Panc1 (cell line): ENCODE measurements at regions not wholly inside any gene's neighbourhood (a gene's known extent, or its start where the extent isn't known, plus 50 kb on each side); places are given as distances from the start of the nearest gene placed in this dataset.

Experiments
- ATAC-seq: fragments of 200-7000 bp; cut with Tn5 transposase; 2 replicates; pipeline ENCODE4 v1.9.1; 2020; ENCODE audit warnings: mild to moderate bottlenecking, moderate library complexity
- BruUV-seq: library from RNA; stranded (reverse); fragments of 400-500 nt; replicated peaks from 2 replicates; lab custom pipeline; 2021; lab: Mats Ljungman, UMichigan
- CTCF ChIA-PET: fragments of 300-600 bp; sonication (Branson Sonifier 250); formaldehyde crosslinking; loops from one replicate; lab custom pipeline; 2022; ENCODE audit warnings: antibody characterized with exemption; lab: Charles Lee
- POLR2A ChIA-PET: fragments of 300-600 bp; sonication (Branson Sonifier 250); formaldehyde crosslinking; loops from one replicate; lab custom pipeline; 2022; ENCODE audit warnings: antibody characterized with exemption; lab: Charles Lee
- DNase-seq: peaks from one replicate; pipeline ENCODE4 v3.0.0-alpha.2; 2010; ENCODE audit warnings: low read depth, low spot score
- H3K27ac ChIP-seq: 2 replicates; pipeline ENCODE4 v1.5.1; 2011; ENCODE audit warnings: mild to moderate bottlenecking, low read length, inconsistent platforms
- H3K27me3 ChIP-seq: fragments of 200-500 bp; sonication (Bioruptor generic); 2 replicates; pipeline ENCODE4 v1.6.0; 2014; ENCODE audit warnings: low read length, inconsistent platforms; ENCODE audit not compliant: control insufficient read depth, insufficient read depth
- H3K36me3 ChIP-seq: fragments of 200-500 bp; sonication (Bioruptor generic); 2 replicates; pipeline ENCODE4 v1.5.1; 2014; ENCODE audit warnings: inconsistent platforms, mild to moderate bottlenecking, low read length, moderate library complexity; ENCODE audit not compliant: control insufficient read depth, insufficient read depth
- H3K4me1 ChIP-seq: 2 replicates; pipeline ENCODE4 v1.5.1; 2011; ENCODE audit warnings: inconsistent platforms, mild to moderate bottlenecking, low read length, moderate library complexity; ENCODE audit not compliant: control insufficient read depth, insufficient read depth
- H3K4me3 ChIP-seq, 2 experiments: 2 replicates each; pipeline ENCODE4 v1.5.1; 2011 to 2012; ENCODE audit warnings: low read depth in 2 of 2, low read length in 2 of 2, mild to moderate bottlenecking in 2 of 2, inconsistent platforms in 1 of 2, moderate library complexity in 1 of 2
- H3K9me3 ChIP-seq: fragments of 200-500 bp; sonication (Bioruptor generic); 2 replicates; pipeline ENCODE4 v1.5.1; 2014; ENCODE audit warnings: low read depth, mild to moderate bottlenecking, inconsistent platforms, low read length, moderate library complexity; ENCODE audit not compliant: control insufficient read depth, insufficient read depth
- CTCF ChIP-seq: fragments of 450-650 bp; IDR thresholded peaks from 2 replicates; pipeline ENCODE4 v1.5.1; 2017; ENCODE audit warnings: mild to moderate bottlenecking
- POLR2AphosphoS5 ChIP-seq: IDR thresholded peaks from 2 replicates; pipeline ENCODE4 v1.6.1; 2012; ENCODE audit warnings: mild to moderate bottlenecking, low read depth, low read length, moderate library complexity
- REST ChIP-seq, 2 experiments: IDR thresholded peaks; 2 replicates each; pipeline ENCODE4 v1.6.1; 2011 to 2012; ENCODE audit warnings: low read depth in 2 of 2, control low read depth in 1 of 2, low read length in 1 of 2, mild to moderate bottlenecking in 1 of 2, moderate library complexity in 1 of 2; ENCODE audit not compliant: insufficient read depth in 1 of 2
- SIN3A ChIP-seq: IDR thresholded peaks from 2 replicates; pipeline ENCODE4 v1.6.1; 2012; ENCODE audit warnings: low read depth, mild to moderate bottlenecking, low read length, moderate library complexity, borderline replicate concordance; ENCODE audit not compliant: insufficient read depth
- TCF7L2 ChIP-seq: IDR thresholded peaks from 2 replicates; pipeline ENCODE4 v1.6.1; 2011; ENCODE audit warnings: mild to moderate bottlenecking, low read depth, low read length, inconsistent platforms
- in situ Hi-C: cut with HindIII; loops from 2 replicates; pipeline ENCODE4 v1.10.0; 2016; ENCODE audit warnings: low sequenced_read_pairs, low pct_unique_long_range_greater_than_20kb
- intact Hi-C: fragments of 100-400 bp; cut with micrococcal nuclease; formaldehyde crosslinking; loops from one replicate; pipeline ENCODE4 v1.10.0; 2022; ENCODE audit not compliant: unreplicated experiment

GRCh38 chr12:115683240-115683780 lies 594.2 kb downstream of the MED13L start:
- intact Hi-C loops, result no loop called here
- POLR2A ChIA-PET, result no interaction called here
- in situ Hi-C loops, result no loop called here
- Histone ChIP-seq H3K27me3 (no peaks in the 10 kb centered on the region; the same call in 1 of the 2 replicates), H3K36me3 (no peaks in the 10 kb centered on the region), H3K4me3 (no peak overlapping the region), H3K27ac (no peak overlapping the region), H3K9me3 (no peaks in the 10 kb centered on the region), H3K4me1 (no peaks in the 10 kb centered on the region)
- no peak for DNase-seq
- ATAC-seq, result no peak
- CTCF ChIA-PET, result no interaction called here
- TF ChIP-seq TCF7L2 (no peak), REST (IDR thresholded peaks at IDR 0.05; ENCODE audit: insufficient read depth in 1 of 2, low read depth in 2 of 2, low read length in 1 of 2) (no peak), POLR2AphosphoS5 (no peak), SIN3A (no peak), CTCF (no peak)
- no TSS peak for BruUV-seq

- Histone ChIP-seq H3K4me3 (no peak overlapping the region), H3K9me3 (no peaks in the 10 kb centered on the region), H3K27ac (no peak overlapping the region), H3K36me3 (no peaks in the 10 kb centered on the region), H3K4me1 (no peaks in the 10 kb centered on the region), H3K27me3 (no peaks in the 10 kb centered on the region)
- ChIA-PET CTCF (no interaction called here), POLR2A (no interaction called here)
- BruUV-seq, result no TSS peak
- in situ Hi-C loops, result no loop called here
- TF ChIP-seq TCF7L2, result no peak
- no peak for TF ChIP-seq SIN3A
- TF ChIP-seq POLR2AphosphoS5, result no peak
- no peak for TF ChIP-seq REST (IDR thresholded peaks at IDR 0.05; ENCODE audit: insufficient read depth in 1 of 2, low read depth in 2 of 2, low read length in 1 of 2)
- no peak for TF ChIP-seq CTCF
- no peak for DNase-seq
- ATAC-seq, result no peak
- intact Hi-C loops, result no loop called here
These were observed 596.5 kb downstream of the MED13L start for GRCh38 chr12:115680967-115681366.
